ENCODE measurements at regions not wholly inside any gene's neighbourhood (a gene's known extent, or its start where the extent isn't known, plus 50 kb on each side); places are given as distances from the start of the nearest gene placed in this dataset.

DNA sequence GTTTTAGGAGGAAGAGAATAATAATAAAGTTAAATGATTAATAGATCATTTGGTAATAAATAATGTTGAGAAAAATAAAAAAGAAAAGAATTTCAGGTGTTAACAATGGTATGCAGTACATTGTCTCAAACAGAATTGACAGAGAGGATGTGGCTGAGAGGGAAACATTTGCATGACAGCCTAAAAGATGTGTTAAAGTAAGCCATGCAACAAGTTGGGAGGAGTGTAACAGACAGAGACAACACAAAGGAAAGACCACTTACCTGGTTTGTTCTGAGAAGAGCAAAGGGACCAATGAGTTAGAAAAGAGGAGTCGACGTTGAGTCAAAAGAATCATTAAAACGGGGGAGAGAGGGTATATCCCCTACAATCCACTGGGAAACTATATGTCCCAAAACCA lies 814.0 kb downstream of the KCNT2 start:
- TF ChIP-seq POLR2AphosphoS5 (IDR thresholded peaks at IDR 0.05; ENCODE audit: low read depth, low read length): no peak
- no peak for TF ChIP-seq TAF1 (IDR thresholded peaks at IDR 0.05; ENCODE audit: borderline replicate concordance, insufficient read depth, low read length)
